GM12878 (cell line): ENCODE measurements at regions not wholly inside any gene's neighbourhood (a gene's known extent, or its start where the extent isn't known, plus 50 kb on each side); places are given as distances from the start of the nearest gene placed in this dataset.

ENCODE experiments used
- BHLHE40 ChIP-seq, 2 experiments: fragments of 450-650 bp in 1 of 2; IDR thresholded peaks; 2 replicates each; pipeline ENCODE4 v1.6.1; 2011 to 2017; ENCODE audit warnings: low read depth in 2 of 2, borderline replicate concordance in 1 of 2, improper control_type of control experiment in 1 of 2, low read length in 1 of 2, mild to moderate bottlenecking in 1 of 2
- NFYA ChIP-seq: IDR thresholded peaks from 2 replicates; pipeline ENCODE4 v1.6.1; 2011; ENCODE audit warnings: low read depth, mild to moderate bottlenecking, low read length, improper control_type of control experiment, borderline replicate concordance
- PAX8 ChIP-seq: fragments of 450-650 bp; IDR thresholded peaks from 2 replicates; pipeline ENCODE4 v1.6.1; 2017; ENCODE audit warnings: mild to moderate bottlenecking, moderate library complexity
- PBX3 ChIP-seq: IDR thresholded peaks from 2 replicates; pipeline ENCODE4 v1.6.1; 2011; ENCODE audit warnings: mild to moderate bottlenecking, low read depth, low read length, moderate library complexity; ENCODE audit not compliant: insufficient replicate concordance
- POLR2AphosphoS5 ChIP-seq: IDR thresholded peaks from 2 replicates; pipeline ENCODE4 v1.6.1; 2011; ENCODE audit warnings: mild to moderate bottlenecking, low read length, inconsistent platforms
- SUPT20H ChIP-seq: IDR thresholded peaks from 2 replicates; pipeline ENCODE4 v1.6.1; 2011; ENCODE audit warnings: low read depth, mild to moderate bottlenecking, low read length, moderate library complexity, borderline replicate concordance; ENCODE audit not compliant: control insufficient read depth
- TBL1XR1 ChIP-seq: IDR thresholded peaks from 2 replicates; pipeline ENCODE4 v1.6.1; 2012; ENCODE audit warnings: low read depth, low read length, improper control_type of control experiment
- WRNIP1 ChIP-seq: IDR thresholded peaks from 2 replicates; pipeline ENCODE4 v1.6.1; 2011; ENCODE audit warnings: low read depth, low read length, improper control_type of control experiment, borderline replicate concordance
- TF ChIP-seq, protein P1 (sequence below): fragments of 450-650 bp; conservative IDR thresholded peaks from 2 replicates; pipeline ENCODE4 v1.6.1; 2017; ENCODE audit warnings: mild to moderate bottlenecking, moderate library complexity

DNA sequence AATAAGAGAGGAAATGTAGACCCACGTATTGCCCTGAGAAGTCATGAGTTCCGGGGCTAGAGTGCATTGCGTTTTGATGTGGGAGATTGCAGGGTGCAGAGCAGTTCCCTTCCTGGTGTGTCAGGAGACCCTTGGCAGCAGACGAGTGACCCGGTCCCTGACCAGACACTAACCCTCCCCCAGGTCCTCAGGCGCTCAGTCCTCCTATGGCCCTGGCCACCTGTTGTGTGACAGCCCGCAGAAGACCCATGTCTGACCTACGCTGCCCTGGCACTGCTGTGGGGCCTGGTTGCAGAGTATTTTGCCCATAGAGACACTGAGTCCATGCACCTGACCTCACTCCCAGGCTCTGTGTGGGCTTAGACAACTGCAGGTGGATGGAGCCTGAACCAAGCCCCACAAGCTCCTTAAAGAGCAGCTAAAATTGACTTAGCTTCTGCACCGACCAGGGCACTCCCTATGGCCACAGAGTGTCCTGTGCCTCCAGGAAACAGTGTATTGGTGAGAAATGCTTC, 833.8 kb downstream of the TBC1D22A start (continued):
- TF ChIP-seq PBX3 (no peak), BHLHE40 (IDR thresholded peaks at IDR 0.05; ENCODE audit: borderline replicate concordance in 1 of 2, low read depth in 2 of 2, low read length in 1 of 2) (no peak), SUPT20H (no peak), NFYA (no peak), TBL1XR1 (no peak), WRNIP1 (no peak), PAX8 (no peak), POLR2AphosphoS5 (no peak)
- TF ChIP-seq, protein P1, sequence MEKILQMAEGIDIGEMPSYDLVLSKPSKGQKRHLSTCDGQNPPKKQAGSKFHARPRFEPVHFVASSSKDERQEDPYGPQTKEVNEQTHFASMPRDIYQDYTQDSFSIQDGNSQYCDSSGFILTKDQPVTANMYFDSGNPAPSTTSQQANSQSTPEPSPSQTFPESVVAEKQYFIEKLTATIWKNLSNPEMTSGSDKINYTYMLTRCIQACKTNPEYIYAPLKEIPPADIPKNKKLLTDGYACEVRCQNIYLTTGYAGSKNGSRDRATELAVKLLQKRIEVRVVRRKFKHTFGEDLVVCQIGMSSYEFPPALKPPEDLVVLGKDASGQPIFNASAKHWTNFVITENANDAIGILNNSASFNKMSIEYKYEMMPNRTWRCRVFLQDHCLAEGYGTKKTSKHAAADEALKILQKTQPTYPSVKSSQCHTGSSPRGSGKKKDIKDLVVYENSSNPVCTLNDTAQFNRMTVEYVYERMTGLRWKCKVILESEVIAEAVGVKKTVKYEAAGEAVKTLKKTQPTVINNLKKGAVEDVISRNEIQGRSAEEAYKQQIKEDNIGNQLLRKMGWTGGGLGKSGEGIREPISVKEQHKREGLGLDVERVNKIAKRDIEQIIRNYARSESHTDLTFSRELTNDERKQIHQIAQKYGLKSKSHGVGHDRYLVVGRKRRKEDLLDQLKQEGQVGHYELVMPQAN: no peak
